Left lung (tissue), 4 donors: ENCODE measurements at regions not wholly inside any gene's neighbourhood (a gene's known extent, or its start where the extent isn't known, plus 50 kb on each side); places are given as distances from the start of the nearest gene placed in this dataset.
A peak's percentile ranks its signal among the peaks of the same experiment; 100 is the strongest.

Experiments
- ATAC-seq: fragments of 200-7000 bp; cut with Tn5 transposase; one replicate; pipeline ENCODE4 v1.9.1; 2020; ENCODE audit warnings: moderate library complexity
- DNase-seq, 4 donors: peaks; one replicate each; pipeline ENCODE4 v3.0.0-alpha.2; 2013 to 2020
- H3K27ac ChIP-seq, 2 donors: fragments of 200-600 bp; sonication (generic) in 1 of 2; one replicate each; pipeline versions ENCODE4 v1.5.0 to v1.8.0; 2020 to 2021
- H3K27me3 ChIP-seq, 2 donors: fragments of 200-600 bp; sonication (generic) in 1 of 2; one replicate each; pipeline versions ENCODE4 v1.5.0 to v1.8.0; 2020 to 2021
- H3K36me3 ChIP-seq, 2 donors: fragments of 200-600 bp; sonication (generic) in 1 of 2; one replicate each; pipeline versions ENCODE4 v1.5.0 to v1.8.0; 2020 to 2021
- H3K4me1 ChIP-seq, 2 donors: fragments of 200-600 bp; one replicate each; pipeline ENCODE4 v1.8.0; 2021
- H3K4me3 ChIP-seq, 2 donors: fragments of 200-600 bp; sonication (generic) in 1 of 2; one replicate each; pipeline versions ENCODE4 v1.5.0 to v1.8.0; 2020 to 2021; ENCODE audit warnings: mild to moderate bottlenecking in 1 of 2
- H3K9me3 ChIP-seq, 2 donors: fragments of 200-600 bp; sonication (generic) in 1 of 2; one replicate each; pipeline versions ENCODE4 v1.5.0 to v1.8.0; 2020 to 2021
- intact Hi-C, 2 donors: fragments of 100-400 bp; cut with DNase I; formaldehyde crosslinking; loops; one replicate each; pipeline versions ENCODE4 v1.11.2 to v1.14.2; 2022
- TF ChIP-seq, protein P1 (sequence below), 2 donors: fragments of 200-600 bp; sonication (generic) in 1 of 2; IDR thresholded peaks; one replicate each; pipeline versions ENCODE4 v1.5.0 to v1.8.0; 2021; ENCODE audit warnings: antibody characterized with exemption in 2 of 2
- donor health status: DM: no; HTN: yes; CAD: no.
- donor health status: DM: no; HTN: no; CAD: no.

DNA sequence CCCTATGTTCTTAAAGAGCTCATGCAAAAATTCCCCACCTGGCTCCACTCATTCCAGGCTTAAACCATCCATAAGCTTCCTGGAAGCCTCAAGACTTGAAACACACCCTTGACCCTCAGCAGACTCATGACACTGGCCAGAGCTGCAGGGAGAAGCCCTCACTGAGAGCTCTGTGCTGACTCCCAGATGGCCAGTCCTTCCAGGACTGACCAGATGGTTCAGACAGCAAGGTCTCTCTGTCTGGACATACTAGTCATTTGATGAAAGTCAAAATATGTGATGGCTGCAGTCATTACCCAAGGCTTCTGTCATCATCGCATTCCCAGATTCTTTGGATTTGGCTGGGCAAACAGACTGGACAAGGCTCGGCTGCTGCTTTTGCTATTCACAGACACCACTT, 397.4 kb downstream of the FOXO1 start:
- H3K4me3 ChIP-seq, result no peak overlapping the region
- H3K36me3 ChIP-seq, result no peaks in the 10 kb centered on the region
- peaks cover 0 to 5% of the 10 kb centered on the region in 2 donors for H3K4me1 ChIP-seq
- ATAC-seq (peak; percentile 43), DNase-seq (no peak)
- H3K27me3 ChIP-seq, result no peaks in the 10 kb centered on the region
- intact Hi-C loops, result no loop called here
- TF ChIP-seq, protein P1, sequence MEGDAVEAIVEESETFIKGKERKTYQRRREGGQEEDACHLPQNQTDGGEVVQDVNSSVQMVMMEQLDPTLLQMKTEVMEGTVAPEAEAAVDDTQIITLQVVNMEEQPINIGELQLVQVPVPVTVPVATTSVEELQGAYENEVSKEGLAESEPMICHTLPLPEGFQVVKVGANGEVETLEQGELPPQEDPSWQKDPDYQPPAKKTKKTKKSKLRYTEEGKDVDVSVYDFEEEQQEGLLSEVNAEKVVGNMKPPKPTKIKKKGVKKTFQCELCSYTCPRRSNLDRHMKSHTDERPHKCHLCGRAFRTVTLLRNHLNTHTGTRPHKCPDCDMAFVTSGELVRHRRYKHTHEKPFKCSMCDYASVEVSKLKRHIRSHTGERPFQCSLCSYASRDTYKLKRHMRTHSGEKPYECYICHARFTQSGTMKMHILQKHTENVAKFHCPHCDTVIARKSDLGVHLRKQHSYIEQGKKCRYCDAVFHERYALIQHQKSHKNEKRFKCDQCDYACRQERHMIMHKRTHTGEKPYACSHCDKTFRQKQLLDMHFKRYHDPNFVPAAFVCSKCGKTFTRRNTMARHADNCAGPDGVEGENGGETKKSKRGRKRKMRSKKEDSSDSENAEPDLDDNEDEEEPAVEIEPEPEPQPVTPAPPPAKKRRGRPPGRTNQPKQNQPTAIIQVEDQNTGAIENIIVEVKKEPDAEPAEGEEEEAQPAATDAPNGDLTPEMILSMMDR (IDR thresholded peaks at IDR 0.05), result no peak
- H3K27ac ChIP-seq, result no peak overlapping the region
- no peaks in the 10 kb centered on the region for H3K9me3 ChIP-seq

DNA sequence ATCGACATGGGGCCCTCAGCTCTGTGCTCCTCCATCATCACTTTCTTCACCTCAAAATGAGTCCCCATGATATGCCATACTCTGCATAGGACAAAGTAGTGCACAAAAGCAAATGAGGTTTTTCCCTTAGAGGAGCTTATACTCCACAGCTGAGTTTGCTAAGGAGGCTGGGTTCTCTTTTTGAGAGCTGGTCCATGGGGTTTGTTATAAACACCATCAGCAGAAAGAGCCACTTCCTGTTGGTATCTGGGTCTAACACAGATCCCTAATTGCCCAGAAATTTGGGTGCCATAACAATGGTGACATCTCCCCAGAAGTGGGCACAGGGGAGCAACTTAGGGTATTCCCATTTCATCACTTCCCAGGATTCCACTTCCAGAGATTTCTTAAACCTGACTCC, 395.7 kb downstream of the FOXO1 start:
- ATAC-seq, result no peak
- DNase-seq, result no peak
- H3K4me1 ChIP-seq, result peaks cover 0 to 5% of the 10 kb centered on the region in 2 donors
- TF ChIP-seq, protein P1 (IDR thresholded peaks at IDR 0.05), result no peak
- H3K27me3 ChIP-seq, result no peaks in the 10 kb centered on the region
- H3K9me3 ChIP-seq, result no peaks in the 10 kb centered on the region
- no peaks in the 10 kb centered on the region for H3K36me3 ChIP-seq
- no peak overlapping the region for H3K27ac ChIP-seq
- intact Hi-C loops, result no loop called here
- no peak overlapping the region for H3K4me3 ChIP-seq

DNA sequence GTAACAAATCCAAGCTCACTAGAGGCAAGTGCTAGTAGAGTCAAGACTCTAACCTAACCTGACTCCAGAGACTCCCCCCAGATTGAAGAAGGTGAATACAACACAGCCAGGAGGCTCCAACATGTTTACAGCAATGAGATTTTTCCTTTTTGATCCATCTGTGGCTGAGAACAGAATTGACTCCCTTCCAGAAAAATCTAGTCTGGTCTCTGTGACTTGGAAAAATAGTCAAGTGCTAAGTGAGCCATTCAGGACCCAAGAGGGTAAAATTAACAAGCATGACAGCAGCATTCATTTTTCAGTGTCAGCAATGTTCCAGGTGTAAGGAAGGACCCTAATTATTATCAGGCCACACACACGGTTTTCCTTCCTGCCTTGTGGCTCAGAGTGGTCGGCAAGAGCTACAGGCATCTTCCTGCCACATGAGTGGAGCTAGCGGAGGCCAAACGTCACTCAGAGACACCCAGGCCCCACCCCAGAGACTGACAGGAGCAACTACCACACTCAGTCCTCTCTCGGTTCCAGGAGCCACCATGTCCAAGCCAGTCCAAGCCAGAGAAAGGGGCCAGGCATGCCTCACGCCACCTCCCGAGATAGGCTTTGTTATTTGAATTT, 395.1 kb downstream of the FOXO1 start:
- Histone ChIP-seq H3K9me3 (no peaks in the 10 kb centered on the region), H3K27me3 (no peaks in the 10 kb centered on the region), H3K4me1 (peaks cover 0 to 5% of the 10 kb centered on the region in 2 donors), H3K27ac (peak overlapping the region in 1 of 2 donors; percentile 57), H3K36me3 (no peaks in the 10 kb centered on the region), H3K4me3 (no peak overlapping the region)
- intact Hi-C loops, result no loop called here
- TF ChIP-seq, protein P1 (IDR thresholded peaks at IDR 0.05), result no peak
- peak in 3 of 4 donors; percentile 15 to 35 (median 26) for DNase-seq
- peak; percentile 13 for ATAC-seq

DNA sequence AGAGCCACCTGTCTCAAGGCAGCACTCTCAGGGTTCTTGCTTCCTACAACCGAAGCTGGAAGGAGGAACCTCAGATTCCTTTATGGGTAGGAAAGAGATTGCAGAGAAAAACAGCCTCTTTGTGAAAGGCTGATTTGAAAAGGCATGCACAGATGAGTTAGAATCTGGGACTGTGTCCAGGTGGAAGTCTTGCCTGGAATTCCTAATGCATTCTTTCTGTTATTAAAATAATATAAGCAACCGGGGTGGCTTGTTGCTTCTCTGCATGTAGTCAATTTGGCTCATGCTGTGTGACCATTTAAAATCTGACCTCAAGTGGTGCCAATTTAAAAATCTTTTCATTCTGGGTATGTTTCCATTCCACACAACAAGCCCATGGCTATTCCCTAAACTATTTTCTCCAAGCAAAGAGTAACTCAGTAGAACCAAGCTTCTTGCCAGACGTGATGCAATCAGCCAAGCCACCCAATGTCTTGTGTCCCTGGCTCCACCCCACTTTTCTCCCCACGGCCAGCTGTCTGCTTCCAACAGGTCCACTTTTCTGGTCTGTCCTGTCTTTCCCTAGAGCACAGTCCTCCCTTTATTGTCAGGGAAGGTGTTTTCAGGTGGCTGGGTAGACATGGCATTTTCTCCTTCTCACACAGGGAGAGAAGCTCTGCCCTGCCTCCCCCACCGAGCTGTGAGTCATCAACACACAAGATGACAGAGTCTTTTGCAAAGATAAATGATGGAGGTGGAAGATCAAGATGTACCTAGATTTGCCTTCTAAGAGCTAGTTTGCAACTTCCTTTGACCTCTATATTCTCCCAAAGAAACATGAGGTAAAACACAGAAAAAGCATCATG, 394.3 kb downstream of the FOXO1 start:
- TF ChIP-seq, protein P1 (IDR thresholded peaks at IDR 0.05), result no peak
- intact Hi-C loops, result no loop called here
- Histone ChIP-seq H3K4me3 (no peak overlapping the region), H3K4me1 (peaks cover 0 to 5% of the 10 kb centered on the region in 2 donors), H3K36me3 (no peaks in the 10 kb centered on the region), H3K9me3 (no peaks in the 10 kb centered on the region), H3K27ac (peak overlapping the region in 1 of 2 donors; percentile 57), H3K27me3 (no peaks in the 10 kb centered on the region)
- DNase-seq (peak in 2 of 4 donors; percentile 28 to 44), ATAC-seq (peak; percentile 43)

DNA sequence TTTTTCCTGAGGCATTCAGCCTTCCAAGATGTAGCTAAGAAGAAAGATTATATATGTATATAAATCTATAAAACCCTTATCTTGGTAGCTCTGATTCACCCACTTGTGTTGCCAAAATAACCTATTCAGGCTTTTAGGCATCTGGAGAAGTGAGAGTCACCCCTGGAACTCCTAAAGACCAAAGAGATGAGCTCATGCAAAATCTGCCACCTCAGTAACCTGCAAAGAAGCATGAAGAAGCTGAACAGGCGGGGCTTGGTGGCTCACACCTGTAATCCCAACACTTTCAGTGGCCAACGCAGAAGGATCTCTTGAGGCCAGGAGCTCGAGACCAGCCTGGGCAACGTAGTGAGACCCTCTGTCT, 393.7 kb downstream of the FOXO1 start:
- Histone ChIP-seq H3K36me3 (no peaks in the 10 kb centered on the region), H3K4me3 (no peak overlapping the region), H3K9me3 (no peaks in the 10 kb centered on the region), H3K27me3 (no peaks in the 10 kb centered on the region), H3K27ac (peak overlapping the region in 1 of 2 donors; percentile 13), H3K4me1 (peaks cover 0 to 5% of the 10 kb centered on the region in 2 donors)
- intact Hi-C loops, result no loop called here
- DNase-seq (no peak), ATAC-seq (no peak)
- TF ChIP-seq, protein P1 (IDR thresholded peaks at IDR 0.05), result no peak
